RWPE2 (cell line): ENCODE measurements at regions not wholly inside any gene's neighbourhood (a gene's known extent, or its start where the extent isn't known, plus 50 kb on each side); places are given as distances from the start of the nearest gene placed in this dataset.

Experiments
- ATAC-seq: fragments of 200-7000 bp; cut with Tn5 transposase; 3 replicates; pipeline ENCODE4 v1.9.1; 2021; ENCODE audit warnings: low read depth
- DNase-seq: peaks from one replicate; pipeline ENCODE4 v3.0.0-alpha.2; 2020; ENCODE audit warnings: low spot score
- H3K27ac ChIP-seq: fragments of 450-650 bp; 2 replicates; pipeline ENCODE4 v1.5.1; 2017; ENCODE audit warnings: mild to moderate bottlenecking; ENCODE audit not compliant: poor library complexity, severe bottlenecking
- H3K27me3 ChIP-seq: fragments of 250-450 bp; sonication (Bioruptor Pico); 2 replicates; pipeline ENCODE4 v1.5.1; 2021; ENCODE audit warnings: mild to moderate bottlenecking, moderate library complexity; ENCODE audit not compliant: insufficient read depth, poor library complexity, severe bottlenecking
- H3K36me3 ChIP-seq: fragments of 250-450 bp; sonication (Bioruptor Pico); 2 replicates; pipeline ENCODE4 v1.5.1; 2020; ENCODE audit warnings: low read depth, mild to moderate bottlenecking, moderate library complexity
- H3K4me1 ChIP-seq: fragments of 250-450 bp; sonication (Bioruptor Pico); 2 replicates; pipeline ENCODE4 v1.5.1; 2021; ENCODE audit warnings: mild to moderate bottlenecking, moderate library complexity; ENCODE audit not compliant: insufficient read depth, poor library complexity, severe bottlenecking
- H3K4me3 ChIP-seq: fragments of 250-450 bp; sonication (Bioruptor Pico); 2 replicates; pipeline ENCODE4 v1.5.1; 2021; ENCODE audit warnings: mild to moderate bottlenecking, moderate library complexity; ENCODE audit not compliant: severe bottlenecking
- H3K9me3 ChIP-seq: fragments of 250-450 bp; sonication (Bioruptor Pico); 2 replicates; pipeline ENCODE4 v1.5.1; 2021; ENCODE audit warnings: mild to moderate bottlenecking, moderate library complexity; ENCODE audit not compliant: severe bottlenecking
- CTCF ChIP-seq: fragments of 450-650 bp; IDR thresholded peaks from one replicate; pipeline ENCODE4 v1.5.1; 2017; ENCODE audit warnings: mild to moderate bottlenecking, moderate library complexity; ENCODE audit not compliant: poor library complexity, severe bottlenecking

- Histone ChIP-seq H3K4me1 (no peaks in the 10 kb centered on the region), H3K4me3 (no peak overlapping the region), H3K9me3 (no peaks in the 10 kb centered on the region), H3K36me3 (no peaks in the 10 kb centered on the region), H3K27me3 (peaks cover 6% of the 10 kb centered on the region), H3K27ac (no peak overlapping the region)
- DNase-seq (no peak), ATAC-seq (no peak)
- TF ChIP-seq CTCF, result no peak
These were observed 767.7 kb downstream of the TUSC7 start for GRCh38 chr3:117477214-117477755.

- H3K27me3 ChIP-seq, result no peaks in the 10 kb centered on the region
- no peaks in the 10 kb centered on the region for H3K9me3 ChIP-seq
- no peaks in the 10 kb centered on the region for H3K36me3 ChIP-seq
- DNase-seq (no peak), ATAC-seq (no peak)
- H3K27ac ChIP-seq, result no peak overlapping the region
- no peak overlapping the region for H3K4me3 ChIP-seq
- no peak for TF ChIP-seq CTCF
- no peaks in the 10 kb centered on the region for H3K4me1 ChIP-seq
These were observed 769.5 kb downstream of the TUSC7 start for GRCh38 chr3:117479095-117479494.

- DNase-seq, result no peak
- H3K4me1 ChIP-seq, result no peaks in the 10 kb centered on the region
- no peaks in the 10 kb centered on the region for H3K27me3 ChIP-seq
- no peak overlapping the region for H3K27ac ChIP-seq
- TF ChIP-seq CTCF, result no peak
- H3K36me3 ChIP-seq, result no peaks in the 10 kb centered on the region
- H3K4me3 ChIP-seq, result no peak overlapping the region
- no peak for ATAC-seq
- H3K9me3 ChIP-seq, result no peaks in the 10 kb centered on the region
These were observed 770.9 kb downstream of the TUSC7 start for GRCh38 chr3:117480525-117480924.

- TF ChIP-seq CTCF, result no peak
- ATAC-seq (no peak), DNase-seq (no peak)
- Histone ChIP-seq H3K9me3 (no peaks in the 10 kb centered on the region), H3K27ac (no peak overlapping the region), H3K36me3 (no peaks in the 10 kb centered on the region), H3K27me3 (no peaks in the 10 kb centered on the region), H3K4me1 (no peaks in the 10 kb centered on the region), H3K4me3 (no peak overlapping the region)
These were observed 771.4 kb downstream of the TUSC7 start for GRCh38 chr3:117480972-117481371.

GRCh38 chr3:117483839-117484238 lies 774.3 kb downstream of the TUSC7 start:
- DNase-seq, result no peak
- H3K36me3 ChIP-seq, result no peaks in the 10 kb centered on the region
- no peak overlapping the region for H3K4me3 ChIP-seq
- H3K27me3 ChIP-seq, result peaks cover 2% of the 10 kb centered on the region
- ATAC-seq, result no peak
- no peaks in the 10 kb centered on the region for H3K9me3 ChIP-seq
- no peak overlapping the region for H3K27ac ChIP-seq
- no peaks in the 10 kb centered on the region for H3K4me1 ChIP-seq
- TF ChIP-seq CTCF, result no peak
